MG63 (cell line): ENCODE measurements at regions not wholly inside any gene's neighbourhood (a gene's known extent, or its start where the extent isn't known, plus 50 kb on each side); places are given as distances from the start of the nearest gene placed in this dataset.

Source experiments
- DNase-seq: peaks from one replicate; pipeline ENCODE4 v3.0.0-alpha.2; 2020
- H3K27me3 ChIP-seq: fragments of 250-450 bp; sonication (Bioruptor Pico); 2 replicates; pipeline ENCODE4 v1.5.1; 2020; ENCODE audit warnings: mild to moderate bottlenecking, moderate library complexity
- H3K36me3 ChIP-seq: fragments of 250-450 bp; sonication (Bioruptor Pico); 2 replicates; pipeline ENCODE4 v1.5.1; 2020; ENCODE audit warnings: mild to moderate bottlenecking, moderate library complexity
- H3K4me3 ChIP-seq: fragments of 250-450 bp; sonication (Bioruptor Pico); 2 replicates; pipeline ENCODE4 v1.5.1; 2020; ENCODE audit warnings: mild to moderate bottlenecking, moderate library complexity
- H3K9me3 ChIP-seq: fragments of 250-450 bp; sonication (Bioruptor Pico); 2 replicates; pipeline ENCODE4 v1.5.1; 2020; ENCODE audit warnings: mild to moderate bottlenecking, moderate library complexity

GRCh38 chr1:79437540-79437939, 431.0 kb upstream of the ADGRL4 start:
- Histone ChIP-seq H3K4me3 (no peak overlapping the region), H3K27me3 (no peaks in the 10 kb centered on the region), H3K36me3 (no peaks in the 10 kb centered on the region), H3K9me3 (no peaks in the 10 kb centered on the region)
- DNase-seq, result no peak

- no peaks in the 10 kb centered on the region for H3K27me3 ChIP-seq
- no peaks in the 10 kb centered on the region for H3K9me3 ChIP-seq
- no peaks in the 10 kb centered on the region for H3K36me3 ChIP-seq
- no peak for DNase-seq
- H3K4me3 ChIP-seq, result no peak overlapping the region
These were observed 424.8 kb upstream of the ADGRL4 start for GRCh38 chr1:79431340-79431739.

- no peaks in the 10 kb centered on the region for H3K27me3 ChIP-seq
- DNase-seq, result no peak
- no peak overlapping the region for H3K4me3 ChIP-seq
- no peaks in the 10 kb centered on the region for H3K36me3 ChIP-seq
- no peaks in the 10 kb centered on the region for H3K9me3 ChIP-seq
These were observed 423.9 kb upstream of the ADGRL4 start for GRCh38 chr1:79430437-79430836.

- DNase-seq, result no peak
- no peaks in the 10 kb centered on the region for H3K9me3 ChIP-seq
- no peak overlapping the region for H3K4me3 ChIP-seq
- no peaks in the 10 kb centered on the region for H3K36me3 ChIP-seq
- no peaks in the 10 kb centered on the region for H3K27me3 ChIP-seq
These were observed 416.2 kb upstream of the ADGRL4 start for GRCh38 chr1:79422726-79423125.

- H3K9me3 ChIP-seq, result no peaks in the 10 kb centered on the region
These were observed 392.0 kb upstream of the ADGRL4 start for GRCh38 chr1:79398501-79398900.

GRCh38 chr1:79396901-79397300, 390.4 kb upstream of the ADGRL4 start:
- no peak for DNase-seq
- Histone ChIP-seq H3K4me3 (no peak overlapping the region), H3K36me3 (no peaks in the 10 kb centered on the region), H3K9me3 (no peaks in the 10 kb centered on the region), H3K27me3 (no peaks in the 10 kb centered on the region)

More at GRCh38 chr1:79398501-79398900, 392.0 kb upstream of the ADGRL4 start:
- no peak overlapping the region for H3K4me3 ChIP-seq
- H3K36me3 ChIP-seq, result no peaks in the 10 kb centered on the region
- no peaks in the 10 kb centered on the region for H3K27me3 ChIP-seq
- DNase-seq, result no peak

- DNase-seq, result no peak
- H3K9me3 ChIP-seq, result no peaks in the 10 kb centered on the region
- no peaks in the 10 kb centered on the region for H3K36me3 ChIP-seq
- no peaks in the 10 kb centered on the region for H3K27me3 ChIP-seq
- H3K4me3 ChIP-seq, result no peak overlapping the region
These were observed 382.3 kb upstream of the ADGRL4 start for GRCh38 chr1:79388694-79389361.

- Histone ChIP-seq H3K9me3 (no peaks in the 10 kb centered on the region), H3K36me3 (no peaks in the 10 kb centered on the region), H3K4me3 (no peak overlapping the region), H3K27me3 (no peaks in the 10 kb centered on the region)
- DNase-seq, result no peak
These were observed 380.2 kb upstream of the ADGRL4 start for GRCh38 chr1:79386730-79387129.

GRCh38 chr1:79380078-79380477, 373.5 kb upstream of the ADGRL4 start:
- Histone ChIP-seq H3K9me3 (no peaks in the 10 kb centered on the region), H3K36me3 (no peaks in the 10 kb centered on the region), H3K27me3 (no peaks in the 10 kb centered on the region), H3K4me3 (no peak overlapping the region)
- DNase-seq, result no peak

GRCh38 chr1:79376106-79376505, 369.6 kb upstream of the ADGRL4 start:
- DNase-seq, result no peak
- Histone ChIP-seq H3K9me3 (no peaks in the 10 kb centered on the region), H3K4me3 (no peak overlapping the region), H3K27me3 (no peaks in the 10 kb centered on the region), H3K36me3 (no peaks in the 10 kb centered on the region)

GRCh38 chr1:79375352-79375751, 368.8 kb upstream of the ADGRL4 start:
- Histone ChIP-seq H3K36me3 (no peaks in the 10 kb centered on the region), H3K4me3 (no peak overlapping the region), H3K27me3 (no peaks in the 10 kb centered on the region), H3K9me3 (no peaks in the 10 kb centered on the region)
- no peak for DNase-seq

GRCh38 chr1:79374397-79374796, 367.9 kb upstream of the ADGRL4 start:
- Histone ChIP-seq H3K4me3 (no peak overlapping the region), H3K36me3 (no peaks in the 10 kb centered on the region), H3K9me3 (no peaks in the 10 kb centered on the region), H3K27me3 (no peaks in the 10 kb centered on the region)
- no peak for DNase-seq

- no peaks in the 10 kb centered on the region for H3K36me3 ChIP-seq
- H3K9me3 ChIP-seq, result no peaks in the 10 kb centered on the region
- no peak overlapping the region for H3K4me3 ChIP-seq
- peak; percentile 65 for DNase-seq
- H3K27me3 ChIP-seq, result no peaks in the 10 kb centered on the region
These were observed 367.1 kb upstream of the ADGRL4 start for GRCh38 chr1:79373481-79374125.

GRCh38 chr1:79371802-79372201, 365.3 kb upstream of the ADGRL4 start:
- Histone ChIP-seq H3K27me3 (no peaks in the 10 kb centered on the region), H3K36me3 (no peaks in the 10 kb centered on the region)
- DNase-seq, result no peak

GRCh38 chr1:79369091-79369490, 362.6 kb upstream of the ADGRL4 start:
- Histone ChIP-seq H3K27me3 (no peaks in the 10 kb centered on the region), H3K4me3 (no peak overlapping the region), H3K36me3 (no peaks in the 10 kb centered on the region), H3K9me3 (no peaks in the 10 kb centered on the region)
- no peak for DNase-seq

More at GRCh38 chr1:79371802-79372201, 365.3 kb upstream of the ADGRL4 start:
- no peak overlapping the region for H3K4me3 ChIP-seq
- H3K9me3 ChIP-seq, result no peaks in the 10 kb centered on the region

- no peak for DNase-seq
- no peak overlapping the region for H3K4me3 ChIP-seq
- no peaks in the 10 kb centered on the region for H3K9me3 ChIP-seq
- no peaks in the 10 kb centered on the region for H3K36me3 ChIP-seq
- H3K27me3 ChIP-seq, result no peaks in the 10 kb centered on the region
These were observed 358.4 kb upstream of the ADGRL4 start for GRCh38 chr1:79364896-79365295.

- H3K36me3 ChIP-seq, result no peaks in the 10 kb centered on the region
- DNase-seq, result no peak
- no peaks in the 10 kb centered on the region for H3K27me3 ChIP-seq
- no peak overlapping the region for H3K4me3 ChIP-seq
- no peaks in the 10 kb centered on the region for H3K9me3 ChIP-seq
These were observed 356.9 kb upstream of the ADGRL4 start for GRCh38 chr1:79363430-79363829.

- Histone ChIP-seq H3K36me3 (no peaks in the 10 kb centered on the region), H3K27me3 (no peaks in the 10 kb centered on the region), H3K4me3 (no peak overlapping the region), H3K9me3 (no peaks in the 10 kb centered on the region)
- DNase-seq, result no peak
These were observed 355.9 kb upstream of the ADGRL4 start for GRCh38 chr1:79362470-79362869.
